ENCODE measurements at regions not wholly inside any gene's neighbourhood (a gene's known extent, or its start where the extent isn't known, plus 50 kb on each side); places are given as distances from the start of the nearest gene placed in this dataset.

- Mint-ChIP-seq H3K4me3 (no peak overlapping the region), H3K36me3 (no peaks in the 10 kb centered on the region), H3K4me1 (no peaks in the 10 kb centered on the region), H3K27me3 (ENCODE audit: low read depth) (peaks cover 2% of the 10 kb centered on the region; the same call in 1 of the 2 replicates), H3K9me3 (0 out of 2 replicates have a peak, but pooled peaks cover 3% of the 10 kb centered on the region), H3K27ac (no peak overlapping the region)
- ATAC-seq (no peak), DNase-seq (ENCODE audit: low spot score) (no peak)
- TF ChIP-seq ZNF317 (CRISPR knock-in tag; IDR thresholded peaks at IDR 0.05; ENCODE audit: borderline replicate concordance, low read depth) (no peak), SMAD3 (CRISPR knock-in tag; IDR thresholded peaks at IDR 0.05; ENCODE audit: borderline replicate concordance) (no peak), FOXP4 (CRISPR knock-in tag; IDR thresholded peaks at IDR 0.05) (no peak), GTF2I (CRISPR knock-in tag; conservative IDR thresholded peaks at IDR 0.05) (no peak), ZBTB21 (CRISPR knock-in tag; IDR thresholded peaks at IDR 0.05; ENCODE audit: borderline replicate concordance) (no peak), ZNF416 (CRISPR knock-in tag; IDR thresholded peaks at IDR 0.05) (no peak)
- CTCF ChIA-PET = interaction anchor here (0.7 kb wide), 1 partner anchor 243 kb away, joined by 3 read pairs; no protein-coding TSS in a partner anchor
- POLR2A ChIA-PET = no interaction called here
These were observed 77.3 kb downstream of the PPCDC start for GRCh38 chr15:75100679-75101078.

DNA sequence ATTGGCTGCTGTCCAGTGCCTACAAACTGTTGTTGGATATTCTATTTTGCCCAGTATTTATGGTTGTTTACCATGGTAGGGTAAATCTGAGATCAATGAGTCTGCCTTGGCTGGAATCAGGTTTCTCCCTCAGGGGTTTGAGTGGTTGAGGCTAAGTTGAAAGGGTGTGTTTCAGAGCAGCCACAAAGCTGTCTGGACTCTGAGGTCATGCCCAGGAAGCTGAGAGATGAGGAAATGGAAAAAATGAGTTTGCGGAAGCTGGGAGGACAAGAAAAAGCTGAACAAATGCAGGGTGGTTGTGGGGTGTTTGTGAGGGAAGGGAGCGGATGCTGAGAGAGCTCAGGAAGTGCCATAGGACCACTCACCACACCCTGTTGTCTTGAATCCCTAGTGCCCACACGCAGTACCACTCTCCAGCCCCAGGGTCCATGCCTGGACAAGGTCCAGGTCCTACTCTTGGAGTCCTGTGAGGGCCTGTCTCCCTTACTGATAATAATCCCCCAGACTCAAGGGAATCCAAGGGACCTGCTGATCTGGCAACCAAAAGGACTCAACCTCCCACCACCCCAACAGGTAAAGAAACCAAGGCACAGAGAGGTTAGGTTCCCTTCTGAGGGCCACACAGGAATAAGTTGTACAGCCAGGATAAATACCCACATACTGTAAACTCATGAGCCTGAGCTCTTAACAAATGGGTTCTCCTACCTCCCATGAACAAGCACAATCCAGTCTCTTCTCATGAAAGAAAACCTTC lies 81.6 kb downstream of the PPCDC start:
- Mint-ChIP-seq H3K4me1 (no peaks in the 10 kb centered on the region), H3K27me3 (ENCODE audit: low read depth) (no peaks in the 10 kb centered on the region; the same call in 1 of the 2 replicates), H3K9me3 (no peaks in the 10 kb centered on the region), H3K4me3 (no peak overlapping the region), H3K27ac (no peak overlapping the region), H3K36me3 (no peaks in the 10 kb centered on the region)
- no peak for ATAC-seq
- POLR2A ChIA-PET = no interaction called here
- DNase-seq (ENCODE audit: low spot score) = no peak
- CTCF ChIA-PET = interaction anchor here (1.1 to 1.4 kb wide), 2 partner anchors 203 to 334 kb away, joined by 3 to 4 read pairs; no protein-coding TSS in a partner anchor
- TF ChIP-seq TP53 (CRISPR knock-in tag; IDR thresholded peaks at IDR 0.05) = no peak
- no peak for TF ChIP-seq NR2C2 (CRISPR knock-in tag; IDR thresholded peaks at IDR 0.05)
- TF ChIP-seq, protein P1, sequence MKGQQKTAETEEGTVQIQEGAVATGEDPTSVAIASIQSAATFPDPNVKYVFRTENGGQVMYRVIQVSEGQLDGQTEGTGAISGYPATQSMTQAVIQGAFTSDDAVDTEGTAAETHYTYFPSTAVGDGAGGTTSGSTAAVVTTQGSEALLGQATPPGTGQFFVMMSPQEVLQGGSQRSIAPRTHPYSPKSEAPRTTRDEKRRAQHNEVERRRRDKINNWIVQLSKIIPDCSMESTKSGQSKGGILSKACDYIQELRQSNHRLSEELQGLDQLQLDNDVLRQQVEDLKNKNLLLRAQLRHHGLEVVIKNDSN (CRISPR knock-in tag; IDR thresholded peaks at IDR 0.05) = no peak
- no peak for TF ChIP-seq TEAD1 (CRISPR knock-in tag; IDR thresholded peaks at IDR 0.05)
- TF ChIP-seq ZNF263 (CRISPR knock-in tag; IDR thresholded peaks at IDR 0.05; ENCODE audit: low read depth) = no peak
- TF ChIP-seq FOXP1 (CRISPR knock-in tag; IDR thresholded peaks at IDR 0.05; ENCODE audit: borderline replicate concordance) = no peak
- TF ChIP-seq ZNF317 (CRISPR knock-in tag; IDR thresholded peaks at IDR 0.05; ENCODE audit: borderline replicate concordance, low read depth) = no peak
- no peak for TF ChIP-seq STAT6 (CRISPR knock-in tag; conservative IDR thresholded peaks at IDR 0.05; ENCODE audit: low read depth)
- no peak for TF ChIP-seq ZBTB43 (CRISPR knock-in tag; IDR thresholded peaks at IDR 0.05)

- no peaks in the 10 kb centered on the region; the same call in 1 of the 2 replicates for H3K27me3 Mint-ChIP-seq (ENCODE audit: low read depth)
- POLR2A ChIA-PET = interaction anchor here (0.7 kb wide), 2 partner anchors 85 to 96 kb away, joined by 3 to 4 read pairs; no protein-coding TSS in a partner anchor
- TF ChIP-seq PREB (CRISPR knock-in tag; IDR thresholded peaks at IDR 0.05; ENCODE audit: borderline replicate concordance) = no peak
- no peak for TF ChIP-seq CBFB (CRISPR knock-in tag; IDR thresholded peaks at IDR 0.05; ENCODE audit: low read depth)
- TF ChIP-seq NR1H2 (CRISPR knock-in tag; IDR thresholded peaks at IDR 0.05) = no peak
These were observed 84.1 kb downstream of the PPCDC start for GRCh38 chr15:75107516-75107907.

More at GRCh38 chr15:75107516-75107907, 84.1 kb downstream of the PPCDC start:
- ATAC-seq (no peak), DNase-seq (ENCODE audit: low spot score) (no peak)
- no peak overlapping the region for H3K27ac Mint-ChIP-seq
- CTCF ChIA-PET = interaction anchor here (1.3 kb wide), 1 partner anchor 75 kb away, joined by 3 read pairs; no protein-coding TSS in a partner anchor
- no peaks in the 10 kb centered on the region for H3K9me3 Mint-ChIP-seq
- H3K4me3 Mint-ChIP-seq = no peak overlapping the region
- H3K36me3 Mint-ChIP-seq = no peaks in the 10 kb centered on the region
- no peaks in the 10 kb centered on the region for H3K4me1 Mint-ChIP-seq
